Fibroblast of lung (primary cell): ENCODE measurements at regions not wholly inside any gene's neighbourhood (a gene's known extent, or its start where the extent isn't known, plus 50 kb on each side); places are given as distances from the start of the nearest gene placed in this dataset.

Experiments
- EZH2 ChIP-seq: IDR thresholded peaks from 2 replicates; pipeline ENCODE4 v1.5.1; 2012; ENCODE audit warnings: low read length, control low read depth, mild to moderate bottlenecking; ENCODE audit errors: missing control alignments
- TF ChIP-seq, protein P1 (sequence below), 2 donors: IDR thresholded peaks in 1 of 2; conservative IDR thresholded peaks in 1 of 2; 1 replicate in 1 of 2; 2 replicates in 1 of 2; pipeline ENCODE4 v1.5.1; 2011 to 2012; ENCODE audit warnings: low read length in 2 of 2, control low read depth in 1 of 2, inconsistent platforms in 1 of 2, low read depth in 1 of 2, mild to moderate bottlenecking in 1 of 2

DNA sequence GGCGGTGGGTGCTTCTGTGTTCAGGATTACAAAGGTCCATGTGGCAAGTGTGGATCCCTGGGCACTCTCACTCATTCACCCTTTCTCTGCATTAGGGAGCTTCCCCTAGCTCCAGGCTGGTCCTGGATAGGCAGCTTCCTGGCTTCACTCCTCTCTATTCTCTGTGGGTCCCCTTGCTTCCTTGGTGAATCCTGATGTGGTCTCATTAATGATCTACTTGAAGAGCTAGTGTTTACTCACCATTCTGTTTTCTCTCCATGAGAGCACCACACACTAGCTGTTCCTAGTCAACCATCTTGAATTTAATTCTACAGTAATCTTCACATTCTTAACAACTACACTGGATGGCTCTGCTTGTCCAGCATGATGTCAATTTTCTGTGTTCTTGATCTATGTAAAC is 90.0 kb upstream of the PLPPR1 start:
- TF ChIP-seq, protein P1, sequence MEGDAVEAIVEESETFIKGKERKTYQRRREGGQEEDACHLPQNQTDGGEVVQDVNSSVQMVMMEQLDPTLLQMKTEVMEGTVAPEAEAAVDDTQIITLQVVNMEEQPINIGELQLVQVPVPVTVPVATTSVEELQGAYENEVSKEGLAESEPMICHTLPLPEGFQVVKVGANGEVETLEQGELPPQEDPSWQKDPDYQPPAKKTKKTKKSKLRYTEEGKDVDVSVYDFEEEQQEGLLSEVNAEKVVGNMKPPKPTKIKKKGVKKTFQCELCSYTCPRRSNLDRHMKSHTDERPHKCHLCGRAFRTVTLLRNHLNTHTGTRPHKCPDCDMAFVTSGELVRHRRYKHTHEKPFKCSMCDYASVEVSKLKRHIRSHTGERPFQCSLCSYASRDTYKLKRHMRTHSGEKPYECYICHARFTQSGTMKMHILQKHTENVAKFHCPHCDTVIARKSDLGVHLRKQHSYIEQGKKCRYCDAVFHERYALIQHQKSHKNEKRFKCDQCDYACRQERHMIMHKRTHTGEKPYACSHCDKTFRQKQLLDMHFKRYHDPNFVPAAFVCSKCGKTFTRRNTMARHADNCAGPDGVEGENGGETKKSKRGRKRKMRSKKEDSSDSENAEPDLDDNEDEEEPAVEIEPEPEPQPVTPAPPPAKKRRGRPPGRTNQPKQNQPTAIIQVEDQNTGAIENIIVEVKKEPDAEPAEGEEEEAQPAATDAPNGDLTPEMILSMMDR (conservative IDR thresholded peaks at IDR 0.05 in 1 of 2, IDR thresholded peaks at IDR 0.05 in 1 of 2; ENCODE audit: low read depth in 1 of 2, low read length in 2 of 2): no peak
- no peak for TF ChIP-seq EZH2
